ENCODE measurements at regions not wholly inside any gene's neighbourhood (a gene's known extent, or its start where the extent isn't known, plus 50 kb on each side); places are given as distances from the start of the nearest gene placed in this dataset.

DNA sequence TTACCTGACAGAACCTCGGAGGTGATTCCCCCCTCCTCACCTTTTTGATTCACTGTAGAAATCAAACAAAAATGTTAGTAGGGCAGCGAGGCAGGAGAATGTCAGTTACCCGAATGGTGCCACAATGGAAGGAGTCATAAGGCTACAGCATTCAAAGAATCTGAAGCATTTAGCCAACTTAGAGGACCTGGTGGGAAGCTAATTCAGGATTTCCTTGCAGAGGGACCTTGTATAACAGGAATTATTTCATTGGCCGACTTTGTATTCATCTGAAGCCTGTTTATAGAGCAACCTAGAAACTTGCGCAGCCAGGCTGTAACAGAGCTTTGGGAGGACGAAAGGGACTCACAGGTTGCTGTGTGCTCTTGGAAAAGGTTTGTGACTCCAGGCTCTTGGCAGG, 129.1 kb upstream of the MMADHC start:
- H3K4me3 ChIP-seq, result no peak overlapping the region
- TF ChIP-seq, protein P1, sequence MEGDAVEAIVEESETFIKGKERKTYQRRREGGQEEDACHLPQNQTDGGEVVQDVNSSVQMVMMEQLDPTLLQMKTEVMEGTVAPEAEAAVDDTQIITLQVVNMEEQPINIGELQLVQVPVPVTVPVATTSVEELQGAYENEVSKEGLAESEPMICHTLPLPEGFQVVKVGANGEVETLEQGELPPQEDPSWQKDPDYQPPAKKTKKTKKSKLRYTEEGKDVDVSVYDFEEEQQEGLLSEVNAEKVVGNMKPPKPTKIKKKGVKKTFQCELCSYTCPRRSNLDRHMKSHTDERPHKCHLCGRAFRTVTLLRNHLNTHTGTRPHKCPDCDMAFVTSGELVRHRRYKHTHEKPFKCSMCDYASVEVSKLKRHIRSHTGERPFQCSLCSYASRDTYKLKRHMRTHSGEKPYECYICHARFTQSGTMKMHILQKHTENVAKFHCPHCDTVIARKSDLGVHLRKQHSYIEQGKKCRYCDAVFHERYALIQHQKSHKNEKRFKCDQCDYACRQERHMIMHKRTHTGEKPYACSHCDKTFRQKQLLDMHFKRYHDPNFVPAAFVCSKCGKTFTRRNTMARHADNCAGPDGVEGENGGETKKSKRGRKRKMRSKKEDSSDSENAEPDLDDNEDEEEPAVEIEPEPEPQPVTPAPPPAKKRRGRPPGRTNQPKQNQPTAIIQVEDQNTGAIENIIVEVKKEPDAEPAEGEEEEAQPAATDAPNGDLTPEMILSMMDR (IDR thresholded peaks at IDR 0.05), result no peak
- 68 to 73% methylated on average over 6 of the region's 6 CpGs for WGBS, 2 donors
- H3K4me1 ChIP-seq, result no peaks in the 10 kb centered on the region
- ATAC-seq, result no peak
- DNase-seq, result no peak
- no peak for FAIRE-seq
- H3K36me3 ChIP-seq, result no peaks in the 10 kb centered on the region
- no peak overlapping the region for H3K27ac ChIP-seq
- H3K27me3 ChIP-seq, result no peaks in the 10 kb centered on the region
- H3K9me3 ChIP-seq, result no peaks in the 10 kb centered on the region
- intact Hi-C loops (cut with DNase I), result no loop called here

DNA sequence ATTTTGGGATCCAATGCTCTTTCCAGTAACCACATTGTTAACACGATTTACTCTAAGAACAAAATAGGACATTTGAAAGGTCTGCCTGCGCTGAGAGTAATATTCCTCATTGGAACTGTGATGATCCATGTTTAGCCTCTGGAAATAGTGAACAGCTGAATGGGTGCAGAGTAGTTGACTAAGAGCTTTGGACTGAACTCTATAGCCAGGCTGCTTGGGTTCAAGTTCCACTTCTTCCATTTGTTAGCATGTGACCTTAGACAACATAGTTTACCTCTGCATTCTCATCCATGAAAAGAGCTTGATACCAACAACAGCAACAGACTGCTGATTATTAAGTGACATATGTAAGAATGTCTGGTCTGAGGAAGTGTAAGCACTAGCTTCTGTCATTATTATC, 128.3 kb upstream of the MMADHC start:
- Histone ChIP-seq H3K36me3 (no peaks in the 10 kb centered on the region), H3K4me1 (no peaks in the 10 kb centered on the region), H3K9me3 (no peaks in the 10 kb centered on the region), H3K4me3 (no peak overlapping the region), H3K27ac (no peak overlapping the region), H3K27me3 (no peaks in the 10 kb centered on the region)
- ATAC-seq (no peak), DNase-seq (no peak), FAIRE-seq (no peak)
- WGBS, 2 donors, result 76 to 83% methylated on average over 2 of the region's 2 CpGs
- intact Hi-C loops (cut with DNase I), result no loop called here
- TF ChIP-seq, protein P1 (IDR thresholded peaks at IDR 0.05), result no peak

DNA sequence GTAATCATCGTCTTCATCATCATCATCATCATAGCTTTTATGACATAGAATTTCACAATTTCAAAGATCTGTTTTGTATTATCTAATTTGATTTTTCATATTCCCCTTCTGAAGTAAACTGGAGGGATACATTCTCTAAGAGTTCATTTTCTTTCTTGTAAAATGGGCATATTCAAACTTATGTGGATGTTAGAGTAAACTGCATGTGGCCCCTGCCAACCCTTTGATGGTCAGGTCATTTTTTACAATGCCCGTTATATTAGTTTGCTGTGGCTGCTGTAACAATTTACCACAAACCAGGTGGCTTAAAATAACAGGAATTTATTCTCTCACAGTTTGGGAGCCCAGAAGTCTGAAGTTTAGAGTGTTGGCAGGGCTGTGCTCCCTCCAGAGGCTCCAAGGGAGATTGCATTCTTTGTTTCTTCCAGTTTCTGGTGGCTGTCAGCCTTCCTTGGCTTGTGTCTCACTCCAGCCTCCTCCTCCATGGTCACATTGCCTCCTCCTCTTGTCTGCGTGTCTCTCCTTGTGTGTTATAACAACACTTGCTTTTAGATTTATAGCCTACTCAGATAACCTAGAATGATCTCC, 127.5 kb upstream of the MMADHC start:
- Histone ChIP-seq H3K27me3 (no peaks in the 10 kb centered on the region), H3K9me3 (no peaks in the 10 kb centered on the region), H3K4me3 (no peak overlapping the region), H3K27ac (no peak overlapping the region), H3K36me3 (no peaks in the 10 kb centered on the region), H3K4me1 (no peaks in the 10 kb centered on the region)
- DNase-seq, result peak in 1 of 6 donors; percentile 10
- intact Hi-C loops (cut with DNase I), result no loop called here
- WGBS, 2 donors, result 54 to 64% methylated on average over 3 of the region's 3 CpGs
- ATAC-seq, result peak in 3 of 4 donors; percentile 47 to 68 (median 55)
- FAIRE-seq, result no peak
- TF ChIP-seq, protein P1 (IDR thresholded peaks at IDR 0.05), result peak in 1 of 4 donors; percentile 36

DNA sequence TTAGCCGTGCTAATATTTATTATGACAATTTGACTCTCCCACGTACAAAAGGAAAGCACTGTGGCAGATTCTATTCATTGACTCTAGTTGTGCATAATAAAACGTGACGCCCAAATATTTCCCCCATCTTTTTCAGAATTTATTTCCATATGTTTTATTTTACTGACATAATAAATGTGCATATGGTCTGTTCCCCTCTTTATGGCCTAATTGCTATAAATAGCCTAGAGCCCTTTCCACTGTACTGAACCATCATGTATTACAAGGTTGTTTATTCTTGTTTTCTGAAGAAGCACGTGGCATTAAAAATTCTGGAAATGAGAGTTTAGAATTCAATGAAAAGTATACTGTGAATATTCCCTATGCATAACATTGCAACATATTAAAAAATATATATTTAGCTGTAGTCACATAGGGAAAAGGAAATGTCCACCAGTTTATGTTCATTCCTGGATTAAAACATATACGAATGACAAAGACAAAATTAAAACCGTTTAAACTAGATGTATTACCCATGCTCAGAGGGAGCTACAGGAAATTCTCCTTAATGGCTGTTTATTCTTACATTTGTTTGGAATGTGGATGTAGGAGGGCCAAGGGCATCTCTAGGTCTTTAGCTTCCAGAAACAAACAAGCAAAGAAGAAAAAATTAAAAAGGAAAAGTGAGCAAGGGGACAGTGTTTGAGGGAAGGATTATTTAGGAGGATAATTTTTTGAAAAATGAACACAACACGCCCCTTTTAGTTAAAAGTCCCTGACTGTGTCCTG, 122.1 kb upstream of the MMADHC start:
- Histone ChIP-seq H3K9me3 (no peaks in the 10 kb centered on the region), H3K4me3 (no peak overlapping the region), H3K27me3 (no peaks in the 10 kb centered on the region), H3K27ac (no peak overlapping the region), H3K36me3 (no peaks in the 10 kb centered on the region), H3K4me1 (no peaks in the 10 kb centered on the region)
- DNase-seq, result no peak
- 66 to 73% methylated on average over 8 of the region's 8 CpGs for WGBS, 2 donors
- TF ChIP-seq, protein P1 (IDR thresholded peaks at IDR 0.05), result no peak
- FAIRE-seq, result no peak
- ATAC-seq, result no peak
- intact Hi-C loops (cut with DNase I), result no loop called here

DNA sequence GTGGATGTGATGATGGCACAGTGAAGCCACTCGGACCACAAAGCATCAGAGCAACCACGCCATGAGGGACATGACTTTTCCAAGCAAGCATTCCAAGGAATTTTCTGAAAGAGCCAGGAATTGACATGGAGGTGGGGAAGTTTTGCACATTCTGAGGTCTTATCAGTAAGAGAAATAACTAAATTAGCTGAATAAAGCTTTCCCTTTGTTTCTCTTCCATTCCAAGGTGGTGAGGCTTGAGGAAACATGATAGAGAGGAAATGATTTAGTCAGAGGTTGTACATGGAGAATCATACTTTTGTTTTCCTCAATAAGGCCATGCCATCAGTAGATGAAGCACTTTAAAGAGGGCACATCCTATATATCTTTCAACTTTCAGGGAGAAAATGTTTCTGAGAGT, 115.7 kb upstream of the MMADHC start:
- intact Hi-C loops (cut with DNase I), result no loop called here
- no peak overlapping the region for H3K27ac ChIP-seq
- FAIRE-seq (no peak), DNase-seq (no peak), ATAC-seq (no peak)
- TF ChIP-seq, protein P1 (IDR thresholded peaks at IDR 0.05), result no peak
- H3K27me3 ChIP-seq, result no peaks in the 10 kb centered on the region
- H3K4me3 ChIP-seq, result no peak overlapping the region
- no peaks in the 10 kb centered on the region for H3K36me3 ChIP-seq
- H3K9me3 ChIP-seq, result no peaks in the 10 kb centered on the region
- WGBS, 2 donors, result 81 to 89% methylated on average over 2 of the region's 2 CpGs
- H3K4me1 ChIP-seq, result no peaks in the 10 kb centered on the region
